ENCODE measurements at regions not wholly inside any gene's neighbourhood (a gene's known extent, or its start where the extent isn't known, plus 50 kb on each side); places are given as distances from the start of the nearest gene placed in this dataset.

DNA sequence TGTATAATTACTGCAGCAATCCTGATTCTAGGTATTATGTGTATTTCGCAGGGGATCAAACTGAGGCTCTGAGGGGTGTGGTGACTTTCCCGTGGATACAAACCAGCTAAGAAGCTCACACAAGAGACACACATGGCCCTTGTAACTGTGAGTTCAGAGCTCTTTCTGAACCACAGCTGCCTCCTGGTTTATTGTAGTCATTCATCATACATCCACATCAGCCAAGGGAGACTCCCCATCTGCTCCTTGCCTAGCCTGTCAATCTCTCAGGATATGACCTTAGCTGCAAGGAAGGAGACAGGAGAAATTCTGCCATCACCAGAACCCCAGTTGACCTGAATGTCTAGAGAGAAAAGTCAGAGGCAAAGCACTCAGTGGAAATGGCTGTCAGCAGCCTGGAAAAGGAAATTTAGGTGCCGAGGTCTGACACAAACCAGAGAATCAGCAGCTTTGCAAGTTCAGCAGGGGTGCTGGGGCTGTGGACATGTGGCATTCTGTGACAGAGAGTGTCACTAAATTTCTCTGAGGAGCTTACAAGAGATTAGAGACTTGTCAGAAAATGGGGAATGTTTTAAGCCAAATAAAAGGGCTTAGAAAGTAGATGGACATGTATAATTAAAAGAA lies 209.5 kb downstream of the AASDHPPT start:
- BruUV-seq (replicated peaks) = no TSS peak
- Histone ChIP-seq H3K9me3 (ENCODE audit: control insufficient read depth, insufficient read depth, low read depth, low read length) (no peaks in the 10 kb centered on the region), H3K4me3 (ENCODE audit: low read depth in 2 of 2, low read length in 2 of 2) (no peak overlapping the region), H3K4me1 (ENCODE audit: control insufficient read depth, insufficient read depth, low read length) (no peaks in the 10 kb centered on the region), H3K27me3 (ENCODE audit: control insufficient read depth, insufficient read depth, low read length) (no peaks in the 10 kb centered on the region), H3K27ac (ENCODE audit: low read length) (no peak overlapping the region), H3K36me3 (ENCODE audit: control insufficient read depth, insufficient read depth, low read length) (no peaks in the 10 kb centered on the region)
- in situ Hi-C loops (cut with HindIII; ENCODE audit: low pct_unique_long_range_greater_than_20kb, low sequenced_read_pairs) (no loop called here), intact Hi-C loops (cut with micrococcal nuclease; ENCODE audit: unreplicated experiment) (no loop called here)
- ATAC-seq = no peak
- CTCF ChIA-PET = no interaction called here
- no peak for DNase-seq (ENCODE audit: low read depth, low spot score)
- TF ChIP-seq TCF7L2 (IDR thresholded peaks at IDR 0.05; ENCODE audit: low read depth, low read length) (no peak), REST (IDR thresholded peaks at IDR 0.05; ENCODE audit: insufficient read depth in 1 of 2, low read depth in 2 of 2, low read length in 1 of 2) (no peak), POLR2AphosphoS5 (IDR thresholded peaks at IDR 0.05; ENCODE audit: low read depth, low read length) (no peak), SIN3A (IDR thresholded peaks at IDR 0.05; ENCODE audit: borderline replicate concordance, insufficient read depth, low read depth, low read length) (no peak)
- TF ChIP-seq, protein P1, sequence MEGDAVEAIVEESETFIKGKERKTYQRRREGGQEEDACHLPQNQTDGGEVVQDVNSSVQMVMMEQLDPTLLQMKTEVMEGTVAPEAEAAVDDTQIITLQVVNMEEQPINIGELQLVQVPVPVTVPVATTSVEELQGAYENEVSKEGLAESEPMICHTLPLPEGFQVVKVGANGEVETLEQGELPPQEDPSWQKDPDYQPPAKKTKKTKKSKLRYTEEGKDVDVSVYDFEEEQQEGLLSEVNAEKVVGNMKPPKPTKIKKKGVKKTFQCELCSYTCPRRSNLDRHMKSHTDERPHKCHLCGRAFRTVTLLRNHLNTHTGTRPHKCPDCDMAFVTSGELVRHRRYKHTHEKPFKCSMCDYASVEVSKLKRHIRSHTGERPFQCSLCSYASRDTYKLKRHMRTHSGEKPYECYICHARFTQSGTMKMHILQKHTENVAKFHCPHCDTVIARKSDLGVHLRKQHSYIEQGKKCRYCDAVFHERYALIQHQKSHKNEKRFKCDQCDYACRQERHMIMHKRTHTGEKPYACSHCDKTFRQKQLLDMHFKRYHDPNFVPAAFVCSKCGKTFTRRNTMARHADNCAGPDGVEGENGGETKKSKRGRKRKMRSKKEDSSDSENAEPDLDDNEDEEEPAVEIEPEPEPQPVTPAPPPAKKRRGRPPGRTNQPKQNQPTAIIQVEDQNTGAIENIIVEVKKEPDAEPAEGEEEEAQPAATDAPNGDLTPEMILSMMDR (IDR thresholded peaks at IDR 0.05) = no peak
- POLR2A ChIA-PET = no interaction called here

DNA sequence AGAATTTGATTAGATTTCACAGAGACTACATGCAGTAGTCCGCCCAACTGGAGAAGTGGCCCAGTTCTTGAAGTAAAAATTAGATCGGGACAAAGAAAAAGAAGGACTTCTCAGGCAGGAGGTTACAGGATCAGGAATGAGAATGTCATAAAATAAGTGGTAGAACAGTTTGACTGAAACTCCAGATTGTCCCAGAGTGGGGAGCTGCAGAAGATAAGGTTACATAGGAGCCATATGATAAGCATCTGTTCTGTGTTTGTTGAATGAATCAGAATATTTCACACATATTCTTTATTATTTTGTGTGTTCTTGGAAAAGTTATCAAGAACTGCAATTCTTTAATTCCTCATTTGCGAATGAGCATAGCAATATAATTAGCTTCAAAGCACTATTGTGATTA lies 210.6 kb downstream of the AASDHPPT start:
- H3K27me3 ChIP-seq (ENCODE audit: control insufficient read depth, insufficient read depth, low read length) = no peaks in the 10 kb centered on the region
- no peak for ATAC-seq
- no peaks in the 10 kb centered on the region for H3K36me3 ChIP-seq (ENCODE audit: control insufficient read depth, insufficient read depth, low read length)
- ChIA-PET POLR2A (no interaction called here), CTCF (no interaction called here)
- no peaks in the 10 kb centered on the region for H3K4me1 ChIP-seq (ENCODE audit: control insufficient read depth, insufficient read depth, low read length)
- TF ChIP-seq SIN3A (IDR thresholded peaks at IDR 0.05; ENCODE audit: borderline replicate concordance, insufficient read depth, low read depth, low read length) = no peak
- intact Hi-C loops (cut with micrococcal nuclease; ENCODE audit: unreplicated experiment) (no loop called here), in situ Hi-C loops (cut with HindIII; ENCODE audit: low pct_unique_long_range_greater_than_20kb, low sequenced_read_pairs) (no loop called here)
- no peak overlapping the region for H3K27ac ChIP-seq (ENCODE audit: low read length)
- no peaks in the 10 kb centered on the region for H3K9me3 ChIP-seq (ENCODE audit: control insufficient read depth, insufficient read depth, low read depth, low read length)
- DNase-seq (ENCODE audit: low read depth, low spot score) = no peak
- no TSS peak for BruUV-seq (replicated peaks)
- no peak overlapping the region for H3K4me3 ChIP-seq (ENCODE audit: low read depth in 2 of 2, low read length in 2 of 2)

GRCh38 chr11:106288822-106289387 lies 211.4 kb downstream of the AASDHPPT start:
- Histone ChIP-seq H3K4me1 (ENCODE audit: control insufficient read depth, insufficient read depth, low read length) (no peaks in the 10 kb centered on the region), H3K4me3 (ENCODE audit: low read depth in 2 of 2, low read length in 2 of 2) (no peak overlapping the region), H3K27me3 (ENCODE audit: control insufficient read depth, insufficient read depth, low read length) (no peaks in the 10 kb centered on the region), H3K9me3 (ENCODE audit: control insufficient read depth, insufficient read depth, low read depth, low read length) (no peaks in the 10 kb centered on the region), H3K27ac (ENCODE audit: low read length) (no peak overlapping the region), H3K36me3 (ENCODE audit: control insufficient read depth, insufficient read depth, low read length) (no peaks in the 10 kb centered on the region)
- DNase-seq (ENCODE audit: low read depth, low spot score) (no peak), ATAC-seq (no peak)
- in situ Hi-C loops (cut with HindIII; ENCODE audit: low pct_unique_long_range_greater_than_20kb, low sequenced_read_pairs) (no loop called here), intact Hi-C loops (cut with micrococcal nuclease; ENCODE audit: unreplicated experiment) (no loop called here)
- ChIA-PET POLR2A (no interaction called here), CTCF (no interaction called here)
- no TSS peak for BruUV-seq (replicated peaks)
- TF ChIP-seq, protein P1 (IDR thresholded peaks at IDR 0.05) = peak; percentile 25
- TF ChIP-seq REST (IDR thresholded peaks at IDR 0.05; ENCODE audit: insufficient read depth in 1 of 2, low read depth in 2 of 2, low read length in 1 of 2) = no peak
